ENCODE measurements at regions not wholly inside any gene's neighbourhood (a gene's known extent, or its start where the extent isn't known, plus 50 kb on each side); places are given as distances from the start of the nearest gene placed in this dataset.

- TF ChIP-seq JUND (IDR thresholded peaks at IDR 0.05; ENCODE audit: low read length) (no peak), TCF12 (IDR thresholded peaks at IDR 0.05; ENCODE audit: low read depth, low read length) (no peak)
These were observed 63.1 kb upstream of the ITGA6 start (continued) for GRCh38 chr2:172364261-172364660.
